ENCODE measurements at regions not wholly inside any gene's neighbourhood (a gene's known extent, or its start where the extent isn't known, plus 50 kb on each side); places are given as distances from the start of the nearest gene placed in this dataset.

- intact Hi-C loops (cut with DNase I): no loop called here
- H3K36me3 ChIP-seq (ENCODE audit: insufficient read depth in 1 of 2, low read depth in 1 of 2): no peaks in the 10 kb centered on the region
- no peaks in the 10 kb centered on the region for H3K27me3 ChIP-seq (ENCODE audit: insufficient read depth in 3 of 3, low read length in 2 of 3)
- DNase-seq: peak in 1 of 2 donors; percentile 30
- no peak for ATAC-seq
- no peak for TF ChIP-seq CTCF (IDR thresholded peaks at IDR 0.05)
- 82 to 95% (median 86%) methylated on average over 8 of the region's 8 CpGs for WGBS, 3 donors
- H3K4me3 ChIP-seq: no peak overlapping the region
- H3K27ac ChIP-seq: no peak overlapping the region
- H3K9me3 ChIP-seq: no peaks in the 10 kb centered on the region
- H3K4me1 ChIP-seq: peaks cover 10% of the 10 kb centered on the region
These were observed 146.2 kb downstream of the VEGFA start for GRCh38 chr6:43915986-43916923.

DNA sequence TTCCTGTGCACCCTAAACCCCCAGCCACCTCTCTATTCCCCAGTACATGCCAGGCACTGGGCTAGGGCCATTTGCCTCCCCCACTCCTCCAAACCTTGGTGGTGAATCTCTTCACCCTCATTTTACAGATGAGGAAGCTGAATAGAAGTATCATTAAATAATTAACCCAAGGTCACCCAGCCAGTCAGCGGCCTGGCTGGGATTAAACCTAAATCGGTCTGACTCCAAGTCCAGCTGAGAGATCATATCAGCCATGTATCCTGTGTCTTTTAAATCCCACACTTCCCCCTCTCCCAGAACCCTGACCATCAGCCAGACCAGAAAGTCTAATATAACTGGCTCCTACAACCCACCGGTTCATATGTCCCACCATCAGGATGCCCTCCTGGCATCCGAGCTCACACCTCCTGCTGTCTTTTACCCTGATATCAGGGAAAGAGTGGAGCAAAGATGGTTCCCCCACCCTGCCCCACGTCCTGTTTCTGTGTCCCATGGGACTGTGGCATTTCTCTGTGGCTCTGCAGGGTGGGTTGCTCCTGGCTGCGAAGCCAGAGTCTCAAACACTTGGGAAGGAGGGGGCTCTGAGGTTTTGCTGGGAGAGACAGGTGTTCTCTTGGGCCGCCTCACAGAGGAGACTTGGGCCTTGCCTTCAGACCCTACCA lies 145.3 kb downstream of the VEGFA start:
- Histone ChIP-seq H3K27ac (no peak overlapping the region), H3K4me3 (no peak overlapping the region), H3K27me3 (ENCODE audit: insufficient read depth in 3 of 3, low read length in 2 of 3) (no peaks in the 10 kb centered on the region), H3K9me3 (no peaks in the 10 kb centered on the region), H3K4me1 (peaks cover 10% of the 10 kb centered on the region), H3K36me3 (ENCODE audit: insufficient read depth in 1 of 2, low read depth in 1 of 2) (no peaks in the 10 kb centered on the region)
- no peak for ATAC-seq
- no peak for TF ChIP-seq CTCF (IDR thresholded peaks at IDR 0.05)
- DNase-seq: peak in 1 of 2 donors; percentile 20
- intact Hi-C loops (cut with DNase I): no loop called here
- 79 to 87% (median 86%) methylated on average over 7 of the region's 7 CpGs for WGBS, 3 donors

DNA sequence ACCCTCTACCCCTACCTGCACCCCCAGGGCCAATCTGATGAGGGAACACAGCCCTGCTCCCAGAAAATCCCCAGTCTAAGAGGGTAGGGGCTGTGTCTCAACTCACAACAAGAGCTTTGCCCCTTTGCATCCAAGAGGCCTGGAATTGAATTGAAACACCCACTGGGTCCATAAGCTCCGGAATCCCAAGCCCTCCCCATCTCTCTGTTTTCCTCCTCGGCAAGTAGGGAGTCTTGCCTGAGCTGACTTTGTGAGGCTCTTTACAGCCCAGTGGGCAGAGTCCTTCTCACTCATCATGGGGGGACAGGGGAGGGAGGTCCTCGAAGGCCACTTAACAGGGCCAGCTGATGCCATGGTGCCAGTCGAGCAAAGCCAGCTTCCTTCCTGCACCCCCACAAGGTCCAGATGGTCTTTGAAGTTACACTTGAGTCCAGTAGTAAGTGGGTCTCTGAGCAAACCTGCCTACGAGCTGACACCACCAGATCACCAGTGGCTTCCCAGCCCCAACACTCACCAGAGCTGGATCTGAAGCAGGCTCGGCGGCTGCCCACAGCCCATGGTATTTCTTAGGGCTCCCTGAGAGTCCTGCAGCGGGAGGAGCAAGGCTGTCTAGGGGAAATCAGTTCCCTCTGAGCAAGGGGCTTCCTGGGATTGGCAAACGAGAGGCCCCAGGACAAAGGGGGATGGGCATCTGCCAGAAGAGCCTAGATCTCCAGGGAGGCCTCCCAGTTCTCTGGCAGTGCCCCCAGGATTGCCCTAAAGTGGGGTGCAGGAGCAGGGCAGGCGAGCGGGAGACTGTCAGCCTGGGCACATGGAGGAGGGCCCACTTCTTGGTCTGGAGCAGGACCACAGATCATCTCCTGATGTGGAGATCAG lies 144.5 kb downstream of the VEGFA start:
- peaks cover 10% of the 10 kb centered on the region for H3K4me1 ChIP-seq
- TF ChIP-seq CTCF (IDR thresholded peaks at IDR 0.05): no peak
- ATAC-seq (no peak), DNase-seq (peak in 1 of 2 donors; percentile 57)
- no peaks in the 10 kb centered on the region for H3K9me3 ChIP-seq
- H3K27ac ChIP-seq: no peak overlapping the region
- no peak overlapping the region for H3K4me3 ChIP-seq
- 88 to 93% (median 91%) methylated on average over 11 of the region's 11 CpGs for WGBS, 3 donors
- intact Hi-C loops (cut with DNase I): no loop called here
- no peaks in the 10 kb centered on the region for H3K27me3 ChIP-seq (ENCODE audit: insufficient read depth in 3 of 3, low read length in 2 of 3)
- no peaks in the 10 kb centered on the region for H3K36me3 ChIP-seq (ENCODE audit: insufficient read depth in 1 of 2, low read depth in 1 of 2)

GRCh38 chr6:43913375-43914271 lies 143.6 kb downstream of the VEGFA start:
- no peaks in the 10 kb centered on the region for H3K9me3 ChIP-seq
- H3K36me3 ChIP-seq (ENCODE audit: insufficient read depth in 1 of 2, low read depth in 1 of 2): no peaks in the 10 kb centered on the region
- DNase-seq (peak in 1 of 2 donors; percentile 44), ATAC-seq (no peak)
- no peak for TF ChIP-seq CTCF (IDR thresholded peaks at IDR 0.05)
- 53 to 56% (median 54%) methylated on average over 4 of the region's 4 CpGs for WGBS, 3 donors
- H3K4me3 ChIP-seq: no peak overlapping the region
- intact Hi-C loops (cut with DNase I): no loop called here
- peaks cover 10% of the 10 kb centered on the region for H3K4me1 ChIP-seq
- no peaks in the 10 kb centered on the region for H3K27me3 ChIP-seq (ENCODE audit: insufficient read depth in 3 of 3, low read length in 2 of 3)
- no peak overlapping the region for H3K27ac ChIP-seq
